ENCODE measurements at regions not wholly inside any gene's neighbourhood (a gene's known extent, or its start where the extent isn't known, plus 50 kb on each side); places are given as distances from the start of the nearest gene placed in this dataset.

DNA sequence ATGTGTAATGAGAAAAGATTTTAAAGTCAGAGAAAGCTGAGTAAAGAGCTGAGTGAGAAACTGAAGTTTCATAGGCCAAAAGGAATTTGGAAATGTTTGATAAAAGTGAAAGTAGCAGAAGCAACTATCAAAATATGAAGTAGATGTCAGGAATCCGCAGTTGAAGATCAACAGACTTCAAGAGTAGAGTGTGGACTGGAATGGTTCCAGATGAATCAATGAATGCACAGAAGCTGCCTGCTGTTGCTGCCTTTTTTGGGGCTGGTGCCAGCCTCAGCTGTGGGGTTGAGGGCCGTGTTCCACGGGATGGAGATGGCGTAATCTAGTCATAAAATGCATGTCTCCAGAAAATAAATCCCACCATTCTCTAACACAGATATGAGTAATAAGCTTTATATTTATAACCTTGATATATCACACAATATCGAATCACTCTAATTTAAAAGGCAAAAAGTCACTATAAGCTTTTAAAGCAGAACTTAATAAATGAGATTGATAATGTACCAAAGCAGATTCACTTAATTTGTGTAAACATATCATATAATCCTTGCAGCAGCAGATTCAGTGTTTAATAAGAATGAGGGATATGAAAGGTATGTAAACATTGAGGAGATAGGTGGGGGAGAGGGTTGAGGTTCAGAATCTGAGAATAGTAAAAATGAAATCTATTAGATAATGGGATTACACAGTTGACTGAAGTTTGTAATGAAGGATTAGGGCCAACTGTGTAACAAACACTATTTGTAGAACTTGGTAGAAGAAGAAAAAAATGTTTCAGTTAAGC, 652.3 kb upstream of the FTMT start:
- no peak for DNase-seq

DNA sequence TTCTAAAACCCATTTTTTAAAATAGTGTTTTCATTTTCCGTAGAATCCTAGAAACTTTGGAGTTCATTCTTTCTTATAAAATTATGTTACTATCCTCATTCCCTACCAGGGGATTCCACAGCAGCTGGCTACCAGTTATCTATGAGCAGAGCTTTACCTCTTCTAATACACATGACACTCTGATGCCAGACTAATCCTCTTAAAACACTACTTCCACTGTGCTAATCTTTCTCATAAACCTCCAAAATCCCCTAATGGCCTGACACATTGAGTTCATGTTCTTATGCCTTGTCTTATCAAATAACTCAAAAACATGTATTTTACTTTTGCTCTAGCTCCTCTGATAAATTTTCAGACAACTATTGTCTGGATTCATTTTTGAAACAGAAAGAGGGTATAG, 633.6 kb upstream of the FTMT start:
- no peak for DNase-seq

DNA sequence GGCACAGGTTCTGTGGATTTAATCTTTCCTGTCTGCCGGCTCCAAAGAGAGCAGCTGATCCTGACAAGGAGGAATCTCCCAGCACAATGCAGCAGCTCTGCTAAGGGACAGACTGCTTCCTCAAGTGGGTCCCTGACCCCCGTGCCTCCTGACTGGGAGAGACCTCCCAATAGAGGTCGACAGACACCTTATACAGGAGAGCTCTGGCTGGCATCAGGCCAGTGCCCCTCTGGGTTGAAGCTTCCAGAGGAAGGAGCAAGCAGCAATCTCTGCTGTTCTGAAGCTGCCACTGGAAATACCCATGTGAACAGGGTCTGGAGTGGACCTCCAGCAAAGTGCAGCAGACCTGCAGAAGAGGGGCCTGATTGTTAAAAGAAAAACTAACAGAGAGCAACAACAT, 630.2 kb upstream of the FTMT start:
- no peak for DNase-seq

DNA sequence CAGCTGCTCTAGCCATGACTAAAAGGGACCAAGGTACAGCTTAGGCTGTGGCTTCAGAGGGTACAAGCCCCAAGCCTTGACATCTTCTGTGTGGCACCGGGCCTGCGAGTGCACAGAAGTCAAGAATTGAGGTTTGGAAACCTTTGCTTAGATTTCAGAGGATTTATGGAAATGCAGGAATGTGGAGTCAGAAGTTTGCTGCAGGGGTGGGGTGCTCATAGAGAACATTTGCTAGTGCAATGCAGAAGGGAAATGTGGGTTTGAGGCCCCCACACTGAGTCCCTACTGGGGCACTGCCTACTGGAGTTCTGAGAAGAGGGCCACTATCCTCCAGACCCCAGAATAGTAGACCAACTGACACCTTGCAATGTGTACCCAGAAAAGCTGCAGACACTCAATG, 624.9 kb upstream of the FTMT start:
- no peak for DNase-seq

DNA sequence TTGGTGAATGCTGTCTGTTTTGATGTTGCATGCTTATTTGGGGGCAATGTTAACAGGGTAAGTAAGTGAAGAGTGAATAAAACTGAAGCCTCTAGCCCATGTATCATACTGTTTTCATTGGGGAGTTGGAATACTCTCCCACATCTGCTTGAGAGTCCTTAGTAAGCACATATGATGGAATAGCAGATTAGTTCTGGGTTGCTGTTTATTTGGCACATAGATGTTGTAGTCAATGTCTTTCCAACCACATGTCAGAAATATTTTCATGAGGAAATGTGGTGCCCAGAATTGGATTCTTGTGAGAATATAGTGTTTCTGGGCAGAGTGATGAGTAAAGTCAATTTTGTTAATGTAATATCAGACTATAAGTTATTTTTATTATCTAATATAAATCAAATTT, 611.7 kb upstream of the FTMT start:
- no peak for DNase-seq

DNA sequence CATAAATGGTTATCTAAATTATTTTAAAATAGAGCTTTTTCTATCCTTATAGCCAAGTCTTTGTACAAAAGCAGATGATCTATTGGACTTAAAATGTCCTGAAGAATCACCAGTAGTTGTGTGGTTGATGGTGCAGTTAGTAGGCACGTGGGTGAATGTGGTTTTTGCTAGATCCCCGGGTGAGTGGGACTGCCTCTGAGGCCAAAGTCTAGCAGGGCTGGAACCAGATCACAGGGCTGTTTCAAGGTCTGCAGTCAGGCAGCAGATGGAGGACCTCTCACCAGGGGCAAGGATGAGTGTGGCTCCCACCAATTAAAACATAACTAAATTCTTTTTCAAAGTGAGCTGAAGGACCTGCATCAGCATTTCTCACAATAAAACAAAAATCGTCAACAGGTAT, 604.7 kb upstream of the FTMT start:
- DNase-seq = no peak

DNA sequence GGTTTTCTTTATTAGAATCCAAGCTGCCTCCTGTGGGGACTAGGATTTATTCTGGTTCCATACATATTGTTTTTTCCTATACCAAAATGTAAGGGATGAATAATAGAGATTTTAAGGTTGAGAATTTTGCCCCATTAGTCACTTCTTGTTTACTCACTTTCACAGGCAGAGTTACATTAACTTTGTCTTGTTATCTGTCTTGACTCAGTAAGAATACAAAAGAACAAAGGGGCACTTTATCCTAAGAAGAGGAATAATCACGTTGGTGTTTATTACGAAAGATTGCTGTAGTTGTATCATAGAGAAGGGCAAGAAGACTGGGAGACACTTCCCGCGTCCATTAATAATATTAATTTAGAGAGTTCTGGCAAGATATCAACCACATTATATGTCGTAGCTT, 599.7 kb upstream of the FTMT start:
- no peak for DNase-seq

DNA sequence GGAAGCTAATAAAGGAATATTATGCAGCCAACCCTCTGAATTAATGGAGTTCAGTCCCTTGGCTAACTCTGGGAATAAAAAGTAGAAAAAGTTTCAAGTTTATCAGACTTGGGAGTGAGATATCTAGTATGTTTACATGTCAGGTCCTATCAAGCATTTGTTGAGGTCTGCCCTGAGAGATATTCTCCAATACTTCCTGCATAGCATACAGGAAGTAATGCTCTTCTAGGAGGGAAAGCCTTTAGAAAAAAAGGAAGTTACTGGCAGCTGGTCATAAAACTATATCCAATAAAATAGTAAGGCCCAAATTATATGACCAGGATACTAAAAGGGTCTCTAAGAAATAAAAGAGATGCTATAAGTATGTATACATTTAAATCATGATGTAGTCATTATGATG, 594.1 kb upstream of the FTMT start:
- DNase-seq = no peak

DNA sequence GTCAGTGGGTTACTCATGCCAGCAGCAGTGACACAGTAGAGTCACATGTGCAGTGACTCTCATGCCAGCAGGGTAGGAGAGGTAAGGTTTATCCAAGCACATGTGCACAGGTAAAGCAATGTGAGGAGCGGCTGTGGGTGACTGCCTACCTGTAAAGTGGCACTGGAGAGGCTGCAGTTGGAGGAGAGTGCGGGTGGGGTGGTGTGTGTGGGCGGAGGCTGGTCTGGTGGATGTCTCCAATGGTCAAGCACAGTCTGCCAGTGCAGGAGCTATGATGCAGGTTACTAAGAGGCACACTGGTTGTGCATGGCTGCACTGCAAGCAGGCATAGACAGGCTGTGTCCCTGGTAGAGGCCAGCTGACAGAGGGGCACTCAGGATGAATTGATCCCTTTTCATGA, 588.2 kb upstream of the FTMT start:
- DNase-seq = no peak

DNA sequence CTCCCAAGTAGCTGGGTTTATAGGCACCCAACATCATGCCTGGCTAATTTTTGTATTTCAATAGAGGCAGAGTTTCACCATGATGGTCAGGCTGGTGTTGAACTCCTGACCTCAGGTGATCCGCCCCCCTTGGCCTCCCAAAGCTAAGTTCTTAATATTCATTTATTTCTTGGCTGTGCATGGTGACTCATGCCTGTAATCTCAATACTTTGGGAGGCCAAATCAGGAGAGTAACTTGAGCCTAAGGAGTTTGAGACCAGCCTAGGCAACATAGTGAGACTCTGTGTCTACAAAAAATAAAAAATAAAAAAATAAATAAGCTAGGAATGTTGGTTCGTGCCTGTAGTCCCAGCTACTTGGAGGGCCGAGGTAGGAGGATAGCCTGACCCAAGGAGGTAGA, 587.1 kb upstream of the FTMT start:
- DNase-seq = no peak

DNA sequence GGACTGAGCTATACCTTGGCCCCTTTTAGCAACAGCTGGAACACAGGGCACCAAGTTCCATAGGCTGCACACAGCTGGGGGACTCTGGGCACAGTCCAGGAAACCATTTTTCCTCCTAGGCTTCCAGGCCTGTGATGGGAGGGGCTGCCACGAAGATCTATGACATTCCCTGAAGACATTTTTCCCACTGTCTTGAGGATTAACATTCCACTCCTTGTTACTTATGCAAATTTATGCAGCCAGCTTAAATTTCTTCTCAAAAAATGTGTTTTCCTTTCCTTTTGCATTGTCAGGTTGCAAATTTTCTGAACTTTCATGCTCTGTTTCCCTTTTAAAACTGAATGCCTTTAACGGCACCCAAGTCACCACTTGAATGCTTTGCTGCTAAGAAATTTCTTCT, 580.1 kb upstream of the FTMT start:
- no peak for DNase-seq

DNA sequence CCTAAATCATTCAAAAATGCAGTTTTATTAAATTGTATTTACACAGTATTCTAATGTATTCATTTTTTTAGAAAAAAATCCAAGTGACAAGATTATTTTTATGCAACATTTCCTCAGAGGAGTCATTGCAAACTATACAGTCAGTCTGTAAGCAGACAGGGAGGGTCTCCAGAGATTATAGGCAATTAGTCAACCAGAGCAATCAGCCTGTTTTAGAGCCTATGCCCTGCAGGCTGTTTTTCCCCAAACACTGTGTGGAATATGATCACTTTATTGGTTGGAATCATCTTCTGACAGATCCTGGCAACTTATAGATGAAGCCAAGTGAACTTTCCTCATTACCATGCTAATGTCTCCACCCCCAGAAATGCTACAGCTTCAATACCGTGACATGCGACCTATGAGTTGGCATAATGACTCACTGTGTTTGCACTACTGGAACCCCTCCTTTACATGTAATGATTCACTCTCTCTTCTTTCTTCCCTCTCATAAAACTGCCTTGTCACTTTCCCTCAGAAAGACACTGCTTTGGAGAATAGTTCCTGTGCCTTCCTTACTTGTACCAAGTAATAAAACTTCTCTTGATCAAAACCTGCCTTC, 577.7 kb upstream of the FTMT start:
- DNase-seq = peak; percentile 3

DNA sequence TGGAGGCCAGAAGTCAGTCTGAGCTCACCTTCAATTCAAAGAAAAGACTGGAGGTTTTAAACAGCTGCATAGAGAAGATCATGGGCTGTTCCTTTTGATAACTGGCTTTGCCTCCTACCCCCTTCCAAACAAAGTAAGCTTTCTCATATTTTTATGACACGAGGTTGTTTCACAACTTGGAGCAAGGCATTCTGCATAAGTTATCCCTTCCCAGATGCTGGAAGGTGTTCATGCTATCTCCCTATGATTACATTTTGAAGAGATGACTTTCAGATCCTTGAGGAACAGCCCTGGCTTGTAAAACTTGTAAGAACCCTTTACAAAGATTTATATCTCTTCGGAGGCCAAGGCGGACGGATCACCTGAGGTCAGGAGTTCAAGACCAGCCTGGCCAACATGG, 571.9 kb upstream of the FTMT start:
- DNase-seq = no peak

DNA sequence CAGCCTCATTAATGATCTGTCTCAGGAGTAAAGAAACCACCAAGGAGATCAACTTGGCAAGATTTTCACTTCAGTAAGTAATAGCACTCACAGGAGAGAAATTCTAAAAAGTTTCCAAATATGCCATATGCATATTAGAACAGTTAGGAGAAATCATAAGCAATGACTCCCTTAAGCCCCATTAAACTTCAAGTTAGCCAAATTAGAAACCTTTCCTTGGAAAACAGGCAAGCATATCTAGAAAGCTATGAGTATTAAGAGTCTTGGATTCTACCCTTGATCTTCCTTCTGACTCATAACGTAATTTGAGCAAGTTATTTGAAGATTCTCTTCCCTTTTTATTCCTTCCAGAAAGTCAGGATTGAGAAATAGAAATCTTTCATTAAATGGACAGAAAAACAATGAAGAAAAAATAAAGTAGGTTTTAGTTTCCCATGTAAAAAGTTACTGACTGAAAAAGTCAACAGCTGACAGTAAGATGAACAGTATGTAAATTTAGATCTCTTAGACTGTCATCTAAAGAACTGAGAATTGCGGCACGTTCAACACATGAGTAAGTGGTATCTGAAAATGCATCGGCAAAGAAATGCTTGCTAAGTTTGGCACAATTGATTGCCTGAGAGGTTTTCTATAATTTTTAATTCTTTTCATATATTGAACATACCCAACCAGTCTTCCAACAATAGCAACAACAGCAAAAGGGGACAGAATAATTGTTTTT, 565.7 kb upstream of the FTMT start:
- DNase-seq = no peak

DNA sequence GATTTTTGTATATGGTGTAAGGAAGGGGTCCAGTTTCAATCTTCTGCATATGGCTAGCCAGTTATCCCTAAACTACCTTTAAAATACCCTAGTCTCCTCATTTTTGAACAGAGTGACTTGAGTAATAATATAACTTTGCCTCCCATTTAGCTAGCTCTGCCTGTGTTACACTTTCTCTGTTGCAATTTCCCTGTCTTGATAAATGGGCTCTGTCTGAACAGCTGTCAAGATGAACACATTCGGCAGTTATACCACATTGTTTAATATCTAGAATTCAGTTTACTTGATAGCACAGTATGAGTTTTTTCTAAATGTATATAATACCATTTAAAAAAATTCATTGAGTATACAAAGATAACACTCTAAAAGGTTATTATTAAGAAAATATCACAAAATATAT, 562.9 kb upstream of the FTMT start:
- no peak for DNase-seq

DNA sequence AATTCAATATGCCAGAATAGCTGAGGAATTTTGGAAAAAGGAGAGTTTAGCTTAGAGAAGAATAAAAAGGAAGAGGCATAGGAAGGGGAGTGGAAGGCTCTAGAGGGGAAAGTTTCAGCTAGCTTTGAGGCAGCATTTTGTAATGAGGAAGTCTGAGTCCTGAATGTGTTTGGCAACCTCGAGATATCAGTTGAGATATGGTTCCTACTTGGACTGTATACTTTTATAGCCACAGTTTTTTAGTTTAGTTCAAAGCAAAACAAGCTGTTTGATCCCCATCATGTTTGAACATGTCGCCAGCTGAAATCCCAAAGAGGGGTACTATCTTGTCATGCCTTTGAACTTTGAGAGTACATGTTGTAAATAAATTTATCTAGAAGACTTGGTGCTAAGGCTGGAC, 559.0 kb upstream of the FTMT start:
- DNase-seq = no peak

DNA sequence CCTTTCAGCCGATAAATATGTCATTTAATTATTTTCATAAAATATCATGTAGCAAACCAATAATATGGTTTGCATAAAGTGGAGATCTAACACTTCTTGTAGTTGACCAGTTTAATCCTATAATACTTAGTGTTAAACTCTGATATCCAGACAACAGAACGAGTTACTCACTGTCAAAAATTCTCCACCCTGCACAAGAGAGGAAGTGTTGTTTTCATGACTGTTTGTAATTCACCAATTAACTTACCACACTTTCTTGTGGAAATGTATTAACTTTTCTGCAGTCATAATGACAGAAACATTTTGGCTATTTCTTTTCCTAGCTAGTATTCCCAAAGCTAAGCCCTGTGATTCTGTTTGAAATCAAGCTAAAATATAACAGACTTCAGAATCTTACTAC, 555.3 kb upstream of the FTMT start:
- no peak for DNase-seq

DNA sequence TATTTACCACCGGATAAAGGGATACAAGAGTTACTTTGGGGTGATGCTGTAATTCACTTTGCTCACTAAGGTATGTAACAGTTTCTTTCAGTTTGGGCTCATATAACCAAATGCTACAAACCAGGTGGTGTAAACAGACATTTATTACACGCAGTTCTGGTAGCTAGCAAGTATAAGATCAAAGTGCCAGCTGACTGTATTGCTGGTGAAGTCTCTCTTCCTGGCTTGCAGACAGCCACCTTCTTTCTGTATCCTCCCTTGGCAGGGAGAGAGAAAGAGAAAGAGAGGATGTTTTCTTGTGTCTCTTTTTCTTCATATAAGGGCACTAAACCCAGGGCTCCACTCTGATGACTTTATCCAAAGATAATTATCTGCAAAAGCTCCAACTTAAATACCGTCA, 552.5 kb upstream of the FTMT start:
- no peak for DNase-seq

DNA sequence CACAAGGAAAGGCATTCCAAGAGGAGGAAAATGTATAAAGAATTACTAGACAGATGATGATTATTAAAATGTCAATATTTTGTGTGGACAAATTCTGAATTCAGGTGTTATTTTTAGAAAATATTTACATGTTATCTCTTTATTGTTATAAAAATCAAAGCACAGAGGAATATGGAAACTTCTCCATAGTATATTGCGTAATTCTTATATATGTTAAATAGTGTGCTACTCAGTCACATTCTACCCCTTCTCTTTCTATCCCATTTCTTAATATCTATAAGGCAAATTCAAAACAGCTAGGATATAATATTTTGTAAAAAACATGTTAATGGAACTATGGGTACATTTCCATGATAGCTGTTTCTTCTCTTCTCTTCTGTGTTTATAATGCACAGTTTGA, 546.8 kb upstream of the FTMT start:
- DNase-seq = no peak

DNA sequence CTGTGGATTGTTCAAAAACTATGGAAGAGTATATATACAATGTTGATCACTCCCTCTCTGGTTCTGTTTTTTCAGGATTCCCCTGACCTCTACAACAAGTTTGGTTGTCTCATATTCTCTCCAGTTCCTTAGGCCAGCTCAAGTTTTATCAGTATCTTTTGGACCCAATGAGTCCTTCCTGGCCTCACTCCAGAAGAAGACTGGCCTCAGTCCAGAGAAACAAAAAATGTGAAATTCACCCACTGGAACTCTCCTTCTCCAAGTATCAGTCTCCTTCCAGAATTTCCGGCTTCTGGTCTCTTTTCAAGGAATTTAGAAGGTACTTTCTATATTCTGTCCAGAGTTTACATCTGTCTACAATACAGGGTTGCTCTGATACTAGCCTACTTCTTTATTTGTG, 537.8 kb upstream of the FTMT start:
- DNase-seq = no peak

DNA sequence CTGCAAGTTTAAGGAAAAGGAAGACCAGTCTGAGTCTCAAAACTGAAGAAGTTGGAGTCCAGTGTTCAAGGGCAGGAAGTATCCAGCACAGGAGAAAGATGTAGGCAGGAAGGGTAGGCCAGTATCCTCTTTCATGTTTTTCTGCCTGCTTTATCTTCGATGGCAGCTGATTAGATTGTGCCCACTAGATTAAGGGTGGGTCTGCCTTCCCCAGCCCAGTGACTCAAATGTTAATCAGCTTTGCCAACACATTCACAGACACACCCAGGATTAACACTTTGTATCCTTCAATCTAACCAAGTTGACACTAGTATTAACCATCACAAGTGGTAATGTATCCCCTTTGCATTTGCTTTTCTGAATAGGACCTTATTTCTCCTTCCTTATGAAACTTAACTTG, 535.9 kb upstream of the FTMT start:
- DNase-seq = no peak

DNA sequence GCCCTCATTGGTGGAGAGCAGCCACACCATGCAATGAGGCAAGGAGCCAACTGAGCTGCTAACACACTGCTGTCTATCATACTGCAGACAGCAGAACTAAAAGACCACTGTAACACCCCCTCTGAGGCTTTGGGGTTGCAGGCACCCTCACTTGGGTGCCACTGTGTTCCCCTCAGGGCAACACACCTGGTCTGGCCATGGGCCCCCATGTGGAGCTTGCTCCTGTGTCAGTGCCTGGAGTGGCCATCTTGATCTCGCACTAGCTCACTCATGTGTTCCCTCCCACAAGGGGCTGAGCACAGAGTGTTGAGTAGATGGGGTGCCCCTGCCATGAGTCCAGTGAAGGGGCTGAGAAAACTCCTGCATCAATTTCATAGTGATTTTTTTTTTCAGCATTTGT, 532.4 kb upstream of the FTMT start:
- DNase-seq = no peak

DNA sequence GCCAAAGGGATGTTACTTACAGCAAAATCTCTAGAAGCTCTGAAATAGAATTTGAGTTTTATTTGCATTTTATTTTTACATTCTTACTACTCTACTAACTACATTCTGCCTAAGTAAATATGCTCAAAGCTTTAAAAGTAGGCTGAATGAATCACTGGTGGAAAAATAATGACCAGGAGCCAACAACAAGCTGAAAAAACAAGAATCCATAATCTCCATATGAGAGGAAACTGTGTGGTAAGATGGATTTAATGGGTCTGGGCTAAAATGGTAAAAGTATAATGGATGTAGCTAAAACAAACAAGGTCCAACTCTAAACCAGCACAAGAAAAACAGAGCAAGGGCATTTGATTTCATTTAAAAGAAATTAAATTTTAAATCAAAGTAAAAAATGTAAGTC, 525.8 kb upstream of the FTMT start:
- no peak for DNase-seq

All from left kidney (tissue), 1 donor.